C4-2B (cell line): ENCODE measurements at regions not wholly inside any gene's neighbourhood (a gene's known extent, or its start where the extent isn't known, plus 50 kb on each side); places are given as distances from the start of the nearest gene placed in this dataset.

Experiments
- H3K27ac ChIP-seq: fragments of 450-650 bp; 2 replicates; pipeline ENCODE4 v1.5.1; 2017
- ZFX ChIP-seq: fragments of 450-650 bp; IDR thresholded peaks from 2 replicates; pipeline ENCODE4 v1.6.1; 2017
- TF ChIP-seq, protein P1 (sequence below): fragments of 450-650 bp; conservative IDR thresholded peaks from 2 replicates; pipeline ENCODE4 v1.5.1; 2017; ENCODE audit warnings: mild to moderate bottlenecking

DNA sequence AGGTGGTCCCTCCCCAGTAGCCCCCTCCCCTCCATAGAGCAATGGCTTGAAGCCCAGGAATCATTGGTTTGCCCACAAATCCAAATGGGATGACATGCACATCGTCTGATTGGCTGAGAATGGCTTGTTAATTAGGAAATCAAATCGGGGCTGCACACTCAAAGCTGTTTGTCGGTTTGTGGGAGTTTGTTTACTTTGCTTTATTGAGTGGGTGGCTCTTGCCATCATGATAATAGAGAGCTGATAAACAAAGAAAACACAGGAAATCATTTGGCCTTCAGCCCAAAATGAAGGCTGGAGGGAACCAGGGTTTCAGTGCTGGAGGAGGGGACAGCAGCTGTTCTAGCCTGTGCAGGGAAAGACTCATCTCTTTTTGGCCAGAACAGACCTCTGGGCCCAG is 316.3 kb downstream of the CBLN1 start:
- TF ChIP-seq, protein P1, sequence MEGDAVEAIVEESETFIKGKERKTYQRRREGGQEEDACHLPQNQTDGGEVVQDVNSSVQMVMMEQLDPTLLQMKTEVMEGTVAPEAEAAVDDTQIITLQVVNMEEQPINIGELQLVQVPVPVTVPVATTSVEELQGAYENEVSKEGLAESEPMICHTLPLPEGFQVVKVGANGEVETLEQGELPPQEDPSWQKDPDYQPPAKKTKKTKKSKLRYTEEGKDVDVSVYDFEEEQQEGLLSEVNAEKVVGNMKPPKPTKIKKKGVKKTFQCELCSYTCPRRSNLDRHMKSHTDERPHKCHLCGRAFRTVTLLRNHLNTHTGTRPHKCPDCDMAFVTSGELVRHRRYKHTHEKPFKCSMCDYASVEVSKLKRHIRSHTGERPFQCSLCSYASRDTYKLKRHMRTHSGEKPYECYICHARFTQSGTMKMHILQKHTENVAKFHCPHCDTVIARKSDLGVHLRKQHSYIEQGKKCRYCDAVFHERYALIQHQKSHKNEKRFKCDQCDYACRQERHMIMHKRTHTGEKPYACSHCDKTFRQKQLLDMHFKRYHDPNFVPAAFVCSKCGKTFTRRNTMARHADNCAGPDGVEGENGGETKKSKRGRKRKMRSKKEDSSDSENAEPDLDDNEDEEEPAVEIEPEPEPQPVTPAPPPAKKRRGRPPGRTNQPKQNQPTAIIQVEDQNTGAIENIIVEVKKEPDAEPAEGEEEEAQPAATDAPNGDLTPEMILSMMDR, result no peak
- no peak for TF ChIP-seq ZFX
- no peak overlapping the region for H3K27ac ChIP-seq

DNA sequence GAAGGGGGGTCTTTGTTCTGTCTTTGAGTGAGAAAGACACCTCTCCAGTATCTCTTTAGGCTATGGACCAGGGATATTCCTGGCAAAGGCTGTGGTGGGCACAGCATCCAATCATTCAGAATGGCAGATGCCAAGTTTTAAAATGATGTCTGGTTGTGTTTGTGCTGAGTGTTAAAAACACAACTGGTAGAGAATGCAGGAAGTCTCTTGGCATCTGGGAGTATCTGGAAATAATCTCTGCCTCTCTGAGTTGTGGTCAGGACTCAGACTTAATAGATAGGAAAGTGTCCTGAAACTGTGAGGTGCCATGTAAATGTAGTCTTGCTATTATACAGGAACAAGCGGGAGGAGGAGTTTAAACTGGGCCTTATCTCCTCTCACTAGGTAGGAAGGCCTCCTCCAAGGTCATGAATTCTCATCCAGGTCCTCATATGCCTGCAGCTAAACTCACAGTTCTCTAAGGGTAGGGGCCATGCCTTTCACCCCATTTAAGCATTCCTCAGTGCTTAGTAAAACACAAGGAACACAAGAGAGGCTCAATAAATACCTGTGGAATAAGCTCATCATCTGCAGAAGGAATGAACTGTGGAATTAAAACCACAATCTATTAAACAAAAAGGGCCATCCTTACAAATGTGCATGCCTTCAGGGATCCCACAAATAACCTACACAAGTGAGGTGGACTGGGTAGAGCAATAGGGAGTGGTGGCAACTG is 317.6 kb downstream of the CBLN1 start:
- TF ChIP-seq, protein P1, result no peak
- no peak for TF ChIP-seq ZFX
- H3K27ac ChIP-seq, result no peak overlapping the region

DNA sequence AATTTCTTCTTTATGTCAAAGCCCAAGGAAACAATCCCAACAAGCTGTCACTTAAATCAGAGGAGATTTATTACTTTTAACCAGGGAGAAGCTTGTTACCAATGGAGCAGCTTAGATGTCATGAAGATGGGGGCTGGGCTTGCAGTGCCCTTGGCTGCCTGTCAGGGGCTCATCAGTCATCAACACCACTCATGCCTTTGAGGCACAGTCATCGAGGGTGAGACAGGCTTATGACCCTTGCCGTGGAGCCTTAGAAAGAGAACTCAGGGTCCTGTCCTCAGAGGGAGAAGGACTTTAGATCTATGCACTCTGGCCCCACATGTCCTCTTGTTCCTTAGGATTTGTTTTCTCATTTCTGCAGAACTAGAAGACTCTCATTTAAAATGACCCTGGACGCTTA is 318.3 kb downstream of the CBLN1 start:
- H3K27ac ChIP-seq, result no peak overlapping the region
- no peak for TF ChIP-seq ZFX

DNA sequence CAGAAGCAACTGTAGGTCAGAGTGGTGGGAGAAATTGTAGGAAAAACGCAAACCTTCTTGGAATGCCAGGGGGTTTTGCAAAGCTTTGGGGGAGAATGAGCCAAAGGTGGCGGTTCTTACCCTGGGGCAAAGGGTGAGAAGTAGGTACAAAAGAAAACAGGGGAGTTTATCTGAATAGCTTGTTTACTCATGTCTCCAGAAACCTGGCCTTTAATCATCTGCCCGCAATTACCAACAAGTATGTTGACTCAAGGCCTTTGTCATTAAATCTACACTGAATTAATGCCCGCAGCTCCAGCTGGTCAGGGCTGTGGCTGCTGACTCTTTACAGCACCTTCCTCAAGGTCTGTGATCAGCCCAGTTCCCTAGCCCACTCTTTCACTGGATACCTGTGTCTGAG is 320.1 kb downstream of the CBLN1 start:
- TF ChIP-seq, protein P1, result no peak
- TF ChIP-seq ZFX, result no peak
- H3K27ac ChIP-seq, result no peak overlapping the region

DNA sequence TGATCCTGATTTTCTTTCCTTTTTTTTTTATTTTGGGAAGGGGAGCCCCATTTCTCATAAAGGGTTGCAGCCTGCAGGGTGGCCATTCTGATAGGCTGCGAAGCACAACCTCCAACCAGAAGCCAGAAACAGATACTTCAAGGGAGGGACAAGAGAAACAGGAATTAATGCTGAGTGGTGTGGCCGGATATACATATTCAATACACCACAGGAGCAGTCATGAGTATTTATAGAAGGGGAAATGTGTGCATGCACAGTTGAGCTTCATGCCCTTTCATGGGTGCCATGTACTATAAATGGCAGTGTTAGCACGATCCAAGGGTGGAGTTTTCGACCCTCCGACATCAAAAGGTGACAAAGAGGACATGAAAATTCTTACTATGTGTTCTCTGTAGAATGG is 320.8 kb downstream of the CBLN1 start:
- H3K27ac ChIP-seq, result no peak overlapping the region
- TF ChIP-seq, protein P1, result no peak
- TF ChIP-seq ZFX, result no peak

DNA sequence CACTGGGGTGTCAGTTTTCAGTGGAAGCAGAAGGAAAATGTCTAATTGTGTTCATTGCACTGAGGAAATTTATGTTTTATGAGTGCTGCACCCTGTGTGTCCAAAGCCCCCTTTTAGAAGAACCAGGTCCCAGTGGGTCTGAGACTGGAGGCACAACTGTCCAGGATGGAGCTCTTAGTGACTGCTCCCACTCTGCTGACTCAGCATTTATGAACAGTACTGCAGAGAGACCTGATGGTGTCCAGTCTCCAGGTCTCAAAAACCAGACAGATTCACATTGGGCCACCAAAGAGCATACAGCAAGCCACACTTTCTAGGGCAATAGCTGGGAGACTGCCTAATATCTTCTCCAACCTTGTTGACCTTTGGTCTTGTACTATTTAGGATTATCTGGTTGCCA is 321.9 kb downstream of the CBLN1 start:
- TF ChIP-seq, protein P1, result no peak
- no peak for TF ChIP-seq ZFX
- no peak overlapping the region for H3K27ac ChIP-seq

DNA sequence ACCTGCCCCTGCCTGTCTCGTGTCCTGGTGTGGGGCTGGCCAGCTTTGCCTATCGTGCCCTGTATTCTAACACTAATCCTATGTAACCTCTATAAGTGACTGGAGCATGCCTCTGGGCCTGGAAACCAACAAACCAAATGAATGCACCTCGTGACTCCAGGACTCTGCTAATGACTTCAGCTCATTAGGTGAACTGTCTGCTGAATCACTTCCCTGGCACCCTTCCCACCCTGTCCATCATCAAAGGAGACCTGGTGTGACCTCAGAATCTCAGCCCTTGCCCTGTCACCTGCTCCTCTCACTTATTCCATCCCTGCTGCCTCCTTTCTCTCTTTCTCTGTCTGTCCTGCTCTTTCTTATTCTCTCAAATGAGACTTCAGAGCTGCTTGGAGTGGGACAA is 322.4 kb downstream of the CBLN1 start:
- no peak for TF ChIP-seq ZFX
- TF ChIP-seq, protein P1, result no peak
- H3K27ac ChIP-seq, result no peak overlapping the region

DNA sequence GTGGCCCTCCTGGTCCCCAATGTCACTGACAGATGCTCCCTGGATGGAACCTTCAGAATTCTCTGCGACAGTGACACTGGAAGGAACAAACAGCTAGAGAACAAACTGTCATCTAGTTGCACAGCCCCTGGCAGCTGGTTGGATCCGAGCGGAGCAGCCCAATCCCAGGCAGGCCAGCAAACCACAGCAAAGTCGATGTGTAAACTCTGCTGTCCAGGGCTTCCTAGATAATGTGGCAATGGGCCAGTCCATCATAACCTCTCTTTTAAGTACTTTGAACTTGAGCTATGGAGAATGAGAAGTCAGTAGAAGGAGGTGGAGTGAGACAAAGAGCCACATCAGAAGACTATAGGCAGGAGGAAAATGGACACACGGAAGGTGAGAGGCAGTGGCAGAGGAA is 323.0 kb downstream of the CBLN1 start:
- TF ChIP-seq, protein P1, result no peak
- TF ChIP-seq ZFX, result no peak
- H3K27ac ChIP-seq, result no peak overlapping the region
